ENCODE measurements at regions not wholly inside any gene's neighbourhood (a gene's known extent, or its start where the extent isn't known, plus 50 kb on each side); places are given as distances from the start of the nearest gene placed in this dataset.
"Not testable (repeated sequence)": the region's sequence is repeated elsewhere in the genome, so short reads cannot be mapped to it uniquely, and the experiment has no call there.

- no peak for DNase-seq
These were observed 1410.1 kb upstream of the ADGRB3 start for GRCh38 chr6:67224989-67225388.

- no peak for DNase-seq
These were observed 1413.9 kb upstream of the ADGRB3 start for GRCh38 chr6:67221226-67221625.

- DNase-seq: no peak
These were observed 1415.7 kb upstream of the ADGRB3 start for GRCh38 chr6:67219346-67219745.

- DNase-seq: no peak
These were observed 1422.5 kb upstream of the ADGRB3 start for GRCh38 chr6:67212584-67212983.

GRCh38 chr6:67210450-67210849 is 1424.6 kb upstream of the ADGRB3 start:
- no peak for DNase-seq

GRCh38 chr6:67201563-67201962 is 1433.5 kb upstream of the ADGRB3 start:
- no peak for DNase-seq

- DNase-seq: no peak
These were observed 1434.3 kb upstream of the ADGRB3 start for GRCh38 chr6:67200626-67201403.

GRCh38 chr6:67199425-67199824 is 1435.7 kb upstream of the ADGRB3 start:
- no peak for DNase-seq

GRCh38 chr6:67190733-67191132 is 1444.3 kb upstream of the ADGRB3 start:
- DNase-seq: no peak

GRCh38 chr6:67184405-67184804 is 1450.7 kb upstream of the ADGRB3 start:
- DNase-seq: no peak

- DNase-seq: no peak
These were observed 1460.0 kb upstream of the ADGRB3 start for GRCh38 chr6:67175101-67175500.

GRCh38 chr6:67165606-67166005 is 1458.6 kb upstream of the EYS start:
- DNase-seq: no peak

- DNase-seq: no peak
These were observed 1453.8 kb upstream of the EYS start for GRCh38 chr6:67160820-67161219.

- DNase-seq: no peak
These were observed 1434.0 kb upstream of the EYS start for GRCh38 chr6:67141005-67141404.

GRCh38 chr6:67133973-67134372 is 1426.9 kb upstream of the EYS start:
- DNase-seq: no peak

- no peak for DNase-seq
These were observed 1424.8 kb upstream of the EYS start for GRCh38 chr6:67131827-67132226.

GRCh38 chr6:67129780-67130179 is 1422.8 kb upstream of the EYS start:
- no peak for DNase-seq

- no peak for DNase-seq
These were observed 1420.0 kb upstream of the EYS start for GRCh38 chr6:67127041-67127440.

GRCh38 chr6:67121115-67121514 is 1414.1 kb upstream of the EYS start:
- no peak for DNase-seq

GRCh38 chr6:67112120-67112519 is 1405.1 kb upstream of the EYS start:
- no peak for DNase-seq

GRCh38 chr6:67102743-67103142 is 1395.7 kb upstream of the EYS start:
- no peak for DNase-seq

GRCh38 chr6:67095618-67096226 is 1388.7 kb upstream of the EYS start:
- not testable (repeated sequence) for DNase-seq

- no peak for DNase-seq
These were observed 1387.5 kb upstream of the EYS start for GRCh38 chr6:67094431-67094946.

- no peak for DNase-seq
These were observed 1366.9 kb upstream of the EYS start for GRCh38 chr6:67073938-67074337.
